ENCODE measurements at regions not wholly inside any gene's neighbourhood (a gene's known extent, or its start where the extent isn't known, plus 50 kb on each side); places are given as distances from the start of the nearest gene placed in this dataset.

DNA sequence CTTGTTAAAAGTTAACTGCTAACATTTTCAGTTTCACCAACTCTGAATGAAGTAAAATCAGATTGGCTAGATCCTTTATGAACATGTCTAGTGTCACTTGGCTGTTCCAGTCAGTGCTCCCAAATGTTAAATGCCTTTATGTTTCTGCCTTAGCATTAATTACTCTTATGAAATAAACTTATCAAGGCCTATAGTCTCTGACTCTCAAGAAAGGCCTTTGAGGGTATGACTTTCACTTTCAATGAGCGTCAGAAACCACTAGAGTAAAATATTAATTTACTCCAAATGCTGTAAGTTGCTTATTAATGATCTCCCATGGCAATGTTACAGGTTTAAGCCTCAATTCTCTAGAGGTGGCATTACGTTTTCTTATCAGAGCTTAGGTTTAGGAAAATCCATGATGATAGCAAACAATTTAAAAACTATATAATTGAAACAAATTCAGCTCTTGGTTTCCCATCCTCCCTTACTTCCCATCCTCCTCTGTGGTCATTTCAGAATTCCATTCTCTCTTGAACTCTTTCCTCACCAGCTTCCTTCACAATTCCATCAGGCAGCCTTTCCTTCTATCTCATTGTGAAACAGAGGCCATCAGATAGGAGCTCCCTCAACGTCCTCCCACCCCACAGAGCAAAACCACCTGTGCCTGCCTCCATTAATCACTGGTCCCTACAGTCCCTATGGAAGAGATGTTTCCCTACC lies 108.6 kb upstream of the COP1 start:
- no peak for TF ChIP-seq TEAD4 (IDR thresholded peaks at IDR 0.05)
- no peak for TF ChIP-seq FOXM1 (IDR thresholded peaks at IDR 0.05; ENCODE audit: borderline replicate concordance, low read depth)
- TF ChIP-seq YY1 (IDR thresholded peaks at IDR 0.05; ENCODE audit: low read depth): no peak
- TF ChIP-seq, protein P1, sequence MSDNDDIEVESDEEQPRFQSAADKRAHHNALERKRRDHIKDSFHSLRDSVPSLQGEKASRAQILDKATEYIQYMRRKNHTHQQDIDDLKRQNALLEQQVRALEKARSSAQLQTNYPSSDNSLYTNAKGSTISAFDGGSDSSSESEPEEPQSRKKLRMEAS (IDR thresholded peaks at IDR 0.05): no peak
- TF ChIP-seq TCF12 (IDR thresholded peaks at IDR 0.05; ENCODE audit: low read depth): no peak
- TF ChIP-seq TAF1 (IDR thresholded peaks at IDR 0.05; ENCODE audit: low read depth): no peak
- TF ChIP-seq RAD21 (IDR thresholded peaks at IDR 0.05; ENCODE audit: low read depth): no peak
- no peak for TF ChIP-seq ZBTB7A (IDR thresholded peaks at IDR 0.05; ENCODE audit: low read depth)
- no peak for TF ChIP-seq CEBPB (IDR thresholded peaks at IDR 0.05)
- TF ChIP-seq EGR1 (IDR thresholded peaks at IDR 0.05): no peak
- TF ChIP-seq EP300 (IDR thresholded peaks at IDR 0.05; ENCODE audit: borderline replicate concordance): no peak
- no peak for TF ChIP-seq CREB1 (IDR thresholded peaks at IDR 0.05; ENCODE audit: low read depth)
- TF ChIP-seq, protein P2, sequence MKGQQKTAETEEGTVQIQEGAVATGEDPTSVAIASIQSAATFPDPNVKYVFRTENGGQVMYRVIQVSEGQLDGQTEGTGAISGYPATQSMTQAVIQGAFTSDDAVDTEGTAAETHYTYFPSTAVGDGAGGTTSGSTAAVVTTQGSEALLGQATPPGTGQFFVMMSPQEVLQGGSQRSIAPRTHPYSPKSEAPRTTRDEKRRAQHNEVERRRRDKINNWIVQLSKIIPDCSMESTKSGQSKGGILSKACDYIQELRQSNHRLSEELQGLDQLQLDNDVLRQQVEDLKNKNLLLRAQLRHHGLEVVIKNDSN (IDR thresholded peaks at IDR 0.05): no peak

DNA sequence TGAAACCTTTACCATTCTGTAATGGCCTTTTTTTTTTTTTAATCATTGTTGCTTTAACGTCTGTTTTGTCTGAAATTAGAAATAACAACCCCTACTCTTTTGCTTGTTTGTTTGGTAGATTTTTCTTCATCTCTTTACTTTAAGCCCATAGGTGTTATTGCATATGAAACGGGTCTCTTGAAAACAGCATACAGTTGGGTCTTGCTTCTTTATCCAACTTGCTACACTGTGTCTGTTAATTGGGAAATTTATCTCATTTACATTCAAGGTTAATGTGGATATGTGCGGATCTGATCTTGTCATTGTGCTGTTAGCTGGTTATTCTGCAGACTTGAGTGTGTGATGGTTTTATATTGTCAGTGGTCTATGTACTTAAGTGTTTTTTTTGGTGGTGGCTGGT lies 78.9 kb upstream of the COP1 start:
- TF ChIP-seq TCF12 (IDR thresholded peaks at IDR 0.05; ENCODE audit: low read depth) (no peak), TEAD4 (IDR thresholded peaks at IDR 0.05) (no peak), TAF1 (IDR thresholded peaks at IDR 0.05; ENCODE audit: low read depth) (no peak), CEBPB (IDR thresholded peaks at IDR 0.05) (no peak), NFIC (IDR thresholded peaks at IDR 0.05) (no peak), CREB1 (IDR thresholded peaks at IDR 0.05; ENCODE audit: low read depth) (no peak), YY1 (IDR thresholded peaks at IDR 0.05; ENCODE audit: low read depth) (no peak), ZBTB7A (IDR thresholded peaks at IDR 0.05; ENCODE audit: low read depth) (no peak), EP300 (IDR thresholded peaks at IDR 0.05; ENCODE audit: borderline replicate concordance) (no peak), FOXM1 (IDR thresholded peaks at IDR 0.05; ENCODE audit: borderline replicate concordance, low read depth) (no peak), EGR1 (IDR thresholded peaks at IDR 0.05) (no peak), RAD21 (IDR thresholded peaks at IDR 0.05; ENCODE audit: low read depth) (no peak)
- TF ChIP-seq, protein P1 (IDR thresholded peaks at IDR 0.05): no peak
- TF ChIP-seq, protein P2 (IDR thresholded peaks at IDR 0.05): no peak
- TF ChIP-seq, protein P3, sequence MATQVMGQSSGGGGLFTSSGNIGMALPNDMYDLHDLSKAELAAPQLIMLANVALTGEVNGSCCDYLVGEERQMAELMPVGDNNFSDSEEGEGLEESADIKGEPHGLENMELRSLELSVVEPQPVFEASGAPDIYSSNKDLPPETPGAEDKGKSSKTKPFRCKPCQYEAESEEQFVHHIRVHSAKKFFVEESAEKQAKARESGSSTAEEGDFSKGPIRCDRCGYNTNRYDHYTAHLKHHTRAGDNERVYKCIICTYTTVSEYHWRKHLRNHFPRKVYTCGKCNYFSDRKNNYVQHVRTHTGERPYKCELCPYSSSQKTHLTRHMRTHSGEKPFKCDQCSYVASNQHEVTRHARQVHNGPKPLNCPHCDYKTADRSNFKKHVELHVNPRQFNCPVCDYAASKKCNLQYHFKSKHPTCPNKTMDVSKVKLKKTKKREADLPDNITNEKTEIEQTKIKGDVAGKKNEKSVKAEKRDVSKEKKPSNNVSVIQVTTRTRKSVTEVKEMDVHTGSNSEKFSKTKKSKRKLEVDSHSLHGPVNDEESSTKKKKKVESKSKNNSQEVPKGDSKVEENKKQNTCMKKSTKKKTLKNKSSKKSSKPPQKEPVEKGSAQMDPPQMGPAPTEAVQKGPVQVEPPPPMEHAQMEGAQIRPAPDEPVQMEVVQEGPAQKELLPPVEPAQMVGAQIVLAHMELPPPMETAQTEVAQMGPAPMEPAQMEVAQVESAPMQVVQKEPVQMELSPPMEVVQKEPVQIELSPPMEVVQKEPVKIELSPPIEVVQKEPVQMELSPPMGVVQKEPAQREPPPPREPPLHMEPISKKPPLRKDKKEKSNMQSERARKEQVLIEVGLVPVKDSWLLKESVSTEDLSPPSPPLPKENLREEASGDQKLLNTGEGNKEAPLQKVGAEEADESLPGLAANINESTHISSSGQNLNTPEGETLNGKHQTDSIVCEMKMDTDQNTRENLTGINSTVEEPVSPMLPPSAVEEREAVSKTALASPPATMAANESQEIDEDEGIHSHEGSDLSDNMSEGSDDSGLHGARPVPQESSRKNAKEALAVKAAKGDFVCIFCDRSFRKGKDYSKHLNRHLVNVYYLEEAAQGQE (IDR thresholded peaks at IDR 0.05; ENCODE audit: low read depth): no peak

DNA sequence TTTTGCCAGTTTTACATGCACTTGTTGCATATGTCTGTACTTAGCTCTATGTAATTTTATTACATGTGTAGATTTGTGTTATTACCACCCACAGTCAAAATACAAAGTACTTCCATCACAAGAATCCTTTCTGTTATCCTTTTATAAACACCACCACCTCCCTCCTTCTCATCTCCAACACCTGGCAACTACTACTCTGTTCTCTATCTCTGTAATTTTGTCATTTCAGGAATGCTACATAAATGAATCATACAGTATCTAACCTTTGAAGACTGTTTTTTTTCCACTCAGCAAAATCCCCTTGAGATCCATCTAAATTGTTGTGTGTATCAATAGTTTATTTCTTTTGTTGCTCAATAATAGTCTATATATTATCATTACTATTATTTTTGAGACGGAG lies 64.5 kb upstream of the COP1 start:
- TF ChIP-seq RAD21 (IDR thresholded peaks at IDR 0.05; ENCODE audit: low read depth) (no peak), YY1 (IDR thresholded peaks at IDR 0.05; ENCODE audit: low read depth) (no peak), TAF1 (IDR thresholded peaks at IDR 0.05; ENCODE audit: low read depth) (no peak), CEBPB (IDR thresholded peaks at IDR 0.05) (no peak), ZBTB7A (IDR thresholded peaks at IDR 0.05; ENCODE audit: low read depth) (no peak), TCF12 (IDR thresholded peaks at IDR 0.05; ENCODE audit: low read depth) (no peak), CREB1 (IDR thresholded peaks at IDR 0.05; ENCODE audit: low read depth) (no peak), EP300 (IDR thresholded peaks at IDR 0.05; ENCODE audit: borderline replicate concordance) (no peak), TEAD4 (IDR thresholded peaks at IDR 0.05) (no peak), FOXM1 (IDR thresholded peaks at IDR 0.05; ENCODE audit: borderline replicate concordance, low read depth) (no peak), EGR1 (IDR thresholded peaks at IDR 0.05) (no peak), NFIC (IDR thresholded peaks at IDR 0.05) (no peak)
- TF ChIP-seq, protein P2 (IDR thresholded peaks at IDR 0.05): no peak
- TF ChIP-seq, protein P3 (IDR thresholded peaks at IDR 0.05; ENCODE audit: low read depth): no peak

Data from Ishikawa (cell line).